Glomerular visceral epithelial cell (primary cell): ENCODE measurements at regions not wholly inside any gene's neighbourhood (a gene's known extent, or its start where the extent isn't known, plus 50 kb on each side); places are given as distances from the start of the nearest gene placed in this dataset.
"Not testable (repeated sequence)": the region's sequence is repeated elsewhere in the genome, so short reads cannot be mapped to it uniquely, and the experiment has no call there.

ENCODE experiments used
- DNase-seq: peaks from one replicate; pipeline ENCODE4 v3.0.0-alpha.2; 2016; ENCODE audit errors: extremely low spot score

- DNase-seq = not testable (repeated sequence)
These were observed 60.4 kb upstream of the NAA35 start for GRCh38 chr9:85880507-85880906.

GRCh38 chr9:85884256-85884655 lies 56.7 kb upstream of the NAA35 start:
- no peak for DNase-seq

DNA sequence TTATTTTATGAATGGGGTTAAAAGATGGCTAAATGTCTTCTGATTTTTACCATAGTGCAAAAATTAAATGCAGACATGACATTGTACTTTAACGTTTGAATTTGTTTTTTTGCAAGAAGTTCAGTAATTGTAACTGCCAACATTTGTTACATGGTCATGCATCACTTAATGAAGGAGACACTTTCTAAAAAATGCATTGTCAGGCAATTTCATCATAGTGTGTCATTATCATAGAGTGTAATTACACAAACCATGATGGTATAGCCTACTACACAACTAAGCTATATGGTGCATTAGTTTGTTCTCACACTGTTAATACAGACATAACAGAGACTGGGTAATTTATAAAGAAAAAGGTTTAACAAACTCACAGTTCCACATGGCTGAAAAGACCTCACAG lies 50.0 kb upstream of the NAA35 start:
- DNase-seq = no peak
